ENCODE measurements at regions not wholly inside any gene's neighbourhood (a gene's known extent, or its start where the extent isn't known, plus 50 kb on each side); places are given as distances from the start of the nearest gene placed in this dataset.
A peak's percentile ranks its signal among the peaks of the same experiment; 100 is the strongest.

- Mint-ChIP-seq H3K4me1 (no peaks in the 10 kb centered on the region), H3K9me3 (no peaks in the 10 kb centered on the region), H3K27me3 (ENCODE audit: low read depth) (no peaks in the 10 kb centered on the region), H3K4me3 (no peak overlapping the region), H3K27ac (no peak overlapping the region), H3K36me3 (ENCODE audit: low read depth) (no peaks in the 10 kb centered on the region)
- TF ChIP-seq CTCF (IDR thresholded peaks at IDR 0.05; ENCODE audit: unreplicated experiment in 3 of 3): no peak
Measured at GRCh38 chrX:103441878-103442535, 65.7 kb downstream of the BEX3 start.

GRCh38 chrX:103442536-103442901 is 66.2 kb downstream of the BEX3 start:
- no peaks in the 10 kb centered on the region for H3K27me3 Mint-ChIP-seq (ENCODE audit: low read depth)
- no peak overlapping the region for H3K27ac Mint-ChIP-seq

DNA sequence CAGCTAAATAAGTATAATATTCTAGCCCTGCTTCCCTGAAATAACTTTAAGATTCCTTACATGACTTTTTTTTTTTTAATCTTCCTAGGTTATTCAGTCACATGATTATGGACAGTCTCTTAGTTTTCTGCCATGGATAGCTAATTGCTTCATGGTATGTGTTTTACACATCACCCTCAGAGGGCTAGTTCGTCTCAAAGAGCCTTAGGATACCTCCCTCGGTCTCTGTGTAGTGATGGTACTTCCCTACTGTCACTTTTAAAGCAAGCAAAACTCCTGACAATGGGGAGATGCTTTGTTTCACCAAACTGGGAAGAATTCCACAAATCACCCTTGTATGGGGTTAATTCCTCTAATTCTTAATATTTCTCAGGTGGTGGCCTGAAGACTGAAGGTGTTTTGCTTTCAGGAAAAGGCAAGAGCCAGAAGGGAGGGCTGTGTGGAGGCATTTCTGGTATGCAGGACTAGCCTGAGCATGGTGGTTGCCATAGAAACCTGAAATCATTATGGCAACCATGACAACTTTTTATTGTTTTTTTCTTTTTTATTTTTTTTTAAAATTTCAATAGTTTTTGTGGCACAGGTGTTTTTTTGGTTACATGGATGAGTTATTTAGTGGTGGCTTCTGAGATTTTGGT is 70.4 kb downstream of the BEX3 start:
- no peak for TF ChIP-seq CTCF (IDR thresholded peaks at IDR 0.05; ENCODE audit: unreplicated experiment in 3 of 3)
- H3K27me3 Mint-ChIP-seq (ENCODE audit: low read depth): no peaks in the 10 kb centered on the region

More at GRCh38 chrX:103442536-103442901, 66.2 kb downstream of the BEX3 start:
- Mint-ChIP-seq H3K9me3 (no peaks in the 10 kb centered on the region), H3K36me3 (ENCODE audit: low read depth) (no peaks in the 10 kb centered on the region), H3K4me3 (no peak overlapping the region), H3K4me1 (no peaks in the 10 kb centered on the region)
- TF ChIP-seq CTCF (IDR thresholded peaks at IDR 0.05; ENCODE audit: unreplicated experiment in 3 of 3): no peak

More for the DNA sequence above, 70.4 kb downstream of the BEX3 start:
- Mint-ChIP-seq H3K36me3 (ENCODE audit: low read depth) (peaks cover 17% of the 10 kb centered on the region), H3K9me3 (peaks cover 17% of the 10 kb centered on the region), H3K4me3 (no peak overlapping the region), H3K4me1 (no peaks in the 10 kb centered on the region), H3K27ac (peak overlapping the region in 2 of 3 experiments; percentile 21 to 70)
